CD4-positive, alpha-beta T cell treated with Interferon alpha-2 for 1 hour (primary cell): ENCODE measurements at regions not wholly inside any gene's neighbourhood (a gene's known extent, or its start where the extent isn't known, plus 50 kb on each side); places are given as distances from the start of the nearest gene placed in this dataset.

Experiments
- DNase-seq, 2 donors: peaks; one replicate each; pipeline ENCODE4 v3.0.0-alpha.2; 2020 to 2022

DNA sequence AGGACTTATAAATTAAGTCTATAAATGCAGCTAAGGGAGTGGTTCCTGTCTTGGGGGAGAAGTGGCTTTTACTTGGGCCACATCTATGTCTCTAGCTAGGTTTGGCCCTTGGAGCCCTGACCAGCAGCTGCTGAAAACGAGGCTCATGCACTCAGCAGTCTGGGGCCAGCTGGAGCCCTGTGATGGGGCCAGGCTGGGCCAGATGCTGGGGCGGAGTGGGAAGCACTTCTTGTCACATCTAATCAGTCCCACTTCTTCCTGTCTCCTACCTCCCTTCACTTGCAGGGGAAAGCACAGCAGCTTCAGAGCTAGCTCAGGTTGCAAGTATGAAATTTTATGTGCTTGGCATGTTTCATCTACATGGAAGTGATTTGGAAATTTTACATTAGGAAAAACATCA lies 209.9 kb upstream of the ROPN1 start:
- no peak for DNase-seq

DNA sequence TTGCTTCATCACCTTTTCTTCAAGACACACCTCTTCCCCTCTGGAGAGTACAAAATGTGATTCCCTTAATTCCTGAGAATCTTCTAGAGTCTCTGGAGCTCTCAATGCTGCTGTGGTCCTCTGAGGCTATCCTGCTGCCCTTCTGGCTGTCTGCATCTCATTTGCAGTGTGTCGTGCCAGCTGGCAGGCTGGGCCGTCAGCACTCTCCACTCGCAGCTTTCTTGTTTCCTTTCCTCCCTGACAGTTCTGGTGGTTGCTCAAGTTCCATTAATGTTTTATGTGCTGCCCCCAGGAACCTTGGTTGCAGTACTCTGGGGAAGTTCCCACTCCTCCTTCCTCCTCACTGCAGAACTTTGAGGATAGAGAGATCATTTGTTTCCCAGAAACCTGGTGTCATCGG lies 210.8 kb upstream of the ROPN1 start:
- DNase-seq = no peak

DNA sequence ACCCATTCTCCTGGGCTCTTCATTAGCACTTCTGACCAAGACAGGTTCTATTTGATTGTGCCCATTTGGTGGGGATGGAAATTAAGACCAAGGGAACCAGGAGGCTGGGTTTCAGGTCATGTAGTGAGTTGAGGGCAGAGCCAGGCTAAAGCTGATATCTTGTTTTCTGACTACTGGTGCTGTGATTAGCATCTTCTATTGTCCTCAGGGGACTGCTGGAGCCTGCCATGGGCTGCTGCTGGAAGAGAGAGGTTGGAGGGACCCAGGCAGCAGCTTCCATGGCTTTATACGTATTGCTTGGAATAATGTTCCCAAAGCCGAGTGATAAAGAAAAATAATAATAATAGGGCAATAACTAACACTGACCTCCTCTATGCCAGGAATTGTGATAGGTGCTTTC lies 211.4 kb upstream of the ROPN1 start:
- no peak for DNase-seq

DNA sequence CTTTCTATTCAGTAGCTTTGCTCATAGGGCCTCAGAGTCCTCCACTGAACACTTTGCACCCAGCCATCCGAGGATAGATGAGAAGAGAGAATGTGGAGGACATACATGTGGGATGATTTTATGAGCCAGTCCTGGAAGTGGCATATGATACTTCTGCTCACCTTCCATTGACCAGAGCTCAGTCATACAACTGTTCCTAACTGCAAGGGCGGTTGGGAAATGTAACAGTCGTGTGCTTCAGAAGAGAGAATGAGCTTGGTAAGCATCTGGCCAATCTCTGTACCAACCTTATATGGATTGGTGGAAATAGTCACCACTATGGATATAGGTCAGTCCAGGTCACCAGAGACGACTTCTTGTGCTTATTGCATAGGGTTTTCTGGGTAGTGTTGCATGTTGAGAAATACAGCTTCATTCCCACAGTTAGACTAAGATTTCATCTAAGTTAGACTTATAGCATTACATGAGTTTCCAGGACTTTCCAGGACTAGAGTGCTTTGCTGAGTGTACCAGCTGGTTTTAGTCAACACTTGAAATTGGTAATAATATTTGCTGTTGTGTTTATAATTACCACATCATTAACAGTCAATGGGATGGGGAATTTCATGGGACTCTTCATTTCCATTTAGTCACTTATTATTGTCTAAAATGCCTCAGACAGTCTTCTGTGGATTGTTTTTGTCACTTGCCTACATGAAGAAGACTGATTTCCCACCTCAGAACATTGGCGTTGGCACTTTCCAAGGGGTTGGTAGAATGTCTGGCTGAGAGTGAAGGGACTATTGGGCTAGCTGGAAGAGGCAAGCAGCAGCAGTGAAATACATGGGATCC lies 214.5 kb upstream of the ROPN1 start:
- DNase-seq = no peak

DNA sequence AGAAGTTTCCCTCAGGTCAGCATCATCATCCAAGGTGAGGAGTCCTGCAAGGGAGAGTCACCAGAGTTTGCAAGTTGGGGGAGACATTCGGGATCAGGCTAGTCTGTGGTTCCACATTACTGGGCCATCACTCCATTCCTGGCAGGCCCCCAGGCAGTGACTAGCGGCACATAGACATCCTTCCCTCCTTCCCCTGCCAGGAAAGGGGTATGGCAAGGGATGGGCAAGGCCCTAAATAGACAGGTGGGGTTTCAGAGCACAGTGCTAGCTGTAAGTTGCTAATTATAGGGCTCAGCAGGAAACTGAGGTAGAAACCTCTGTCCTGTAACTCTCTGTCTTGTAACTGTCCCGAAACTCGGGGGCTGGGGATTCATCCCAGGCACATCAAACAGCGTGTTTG lies 215.2 kb upstream of the ROPN1 start:
- no peak for DNase-seq

DNA sequence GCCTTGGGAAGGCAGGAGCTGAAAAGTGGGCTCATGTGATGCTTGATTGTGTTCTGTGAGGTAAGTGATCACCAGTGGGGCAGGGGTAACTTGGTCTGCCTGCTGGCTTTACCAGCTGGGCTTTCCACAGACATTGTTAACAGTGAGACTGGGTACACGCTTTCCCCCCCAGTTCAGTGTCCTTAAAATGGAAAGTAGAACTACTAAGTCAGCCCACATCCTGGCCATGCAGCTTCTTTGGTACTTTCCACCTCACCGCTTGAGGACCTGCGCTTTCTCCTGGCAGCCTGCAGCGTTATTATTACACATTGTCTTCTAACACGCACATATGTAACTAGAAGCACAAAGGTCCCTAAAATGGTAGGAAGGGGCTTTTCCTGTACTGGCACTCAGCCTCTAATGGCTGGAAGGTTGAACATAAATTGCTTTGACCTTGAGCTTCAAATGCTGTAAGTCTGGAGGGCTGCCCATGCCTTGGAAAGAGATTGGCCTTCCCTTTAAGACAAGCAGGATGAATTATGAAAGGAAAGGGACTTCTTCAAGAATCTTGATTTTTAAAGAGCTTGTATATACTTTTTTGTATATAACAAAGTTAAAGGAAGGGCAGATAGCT lies 216.1 kb upstream of the ROPN1 start:
- DNase-seq = no peak

DNA sequence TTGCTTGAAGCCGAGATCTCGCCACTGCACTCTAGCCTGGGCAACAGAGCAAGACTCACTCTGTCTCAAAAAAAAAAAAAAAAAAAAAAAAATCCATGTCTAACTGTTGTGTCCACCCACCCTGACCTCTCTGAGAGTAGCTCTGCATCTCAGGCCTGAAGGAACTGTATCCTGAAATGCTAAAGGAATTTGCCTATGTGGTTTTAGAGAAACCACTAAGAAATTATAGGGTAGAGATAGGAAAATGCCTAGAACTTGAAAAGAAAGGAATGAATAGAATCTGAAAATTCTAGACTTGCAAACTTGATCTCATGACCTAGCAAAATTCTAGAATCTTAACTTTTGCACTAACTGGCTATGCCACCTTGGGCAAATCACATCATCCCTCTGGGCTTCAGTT lies 217.5 kb upstream of the ROPN1 start:
- no peak for DNase-seq

DNA sequence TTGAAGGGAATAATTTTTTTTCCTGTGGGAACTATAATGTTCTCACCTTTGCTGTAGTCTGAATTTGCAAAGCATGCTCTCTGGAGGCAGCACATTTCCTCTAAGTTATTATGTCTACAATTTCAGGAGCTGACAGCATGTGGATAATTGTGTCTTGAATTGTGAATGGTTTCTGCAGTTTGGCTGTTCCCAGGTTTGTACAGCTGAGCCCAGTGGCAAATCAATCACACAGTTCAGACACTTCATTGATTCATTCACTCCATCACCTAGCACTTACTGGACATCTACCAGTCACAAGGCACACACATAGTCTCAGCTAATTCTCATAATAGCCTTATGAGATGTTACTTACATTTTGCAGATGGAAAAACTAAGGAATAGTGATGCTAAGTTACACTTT lies 219.0 kb upstream of the ROPN1 start:
- DNase-seq = no peak

DNA sequence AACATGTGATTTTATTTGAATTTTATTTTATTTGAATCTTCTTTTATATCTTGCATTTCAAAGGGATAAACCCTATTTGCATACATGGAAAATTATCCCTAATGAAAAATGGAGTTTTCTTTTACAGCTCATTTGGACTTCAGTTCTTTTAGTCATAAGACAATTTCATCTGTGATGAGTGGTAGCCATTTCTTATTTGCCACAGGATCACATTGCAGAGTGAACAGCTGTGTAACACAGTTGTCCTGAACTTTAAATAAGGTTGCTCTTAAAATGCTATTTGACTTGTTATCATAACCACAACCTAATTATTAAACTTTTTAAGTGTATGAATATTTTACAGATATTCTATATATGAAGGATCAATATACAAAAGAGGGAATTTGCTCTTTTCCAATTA lies 221.7 kb upstream of the ROPN1 start:
- no peak for DNase-seq

DNA sequence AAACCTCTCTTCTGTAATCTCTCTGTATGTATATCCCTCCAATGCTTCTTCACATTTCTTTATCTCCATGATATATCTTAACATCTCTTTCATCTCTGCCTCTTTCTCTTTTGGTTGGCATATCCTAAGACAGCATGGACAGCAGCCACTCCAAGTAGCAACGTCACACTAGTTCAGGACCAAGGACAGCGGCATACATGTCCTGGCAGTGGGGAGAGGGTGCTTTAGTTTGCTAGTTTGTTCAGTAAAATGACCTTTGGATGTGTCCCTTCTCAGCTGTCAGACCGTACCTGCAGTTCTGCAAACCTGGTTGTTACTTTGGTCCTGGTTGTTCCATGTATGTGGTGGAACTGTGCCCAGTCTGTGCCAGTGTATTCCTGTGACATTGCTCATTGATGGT lies 225.6 kb upstream of the ROPN1 start:
- DNase-seq = no peak

DNA sequence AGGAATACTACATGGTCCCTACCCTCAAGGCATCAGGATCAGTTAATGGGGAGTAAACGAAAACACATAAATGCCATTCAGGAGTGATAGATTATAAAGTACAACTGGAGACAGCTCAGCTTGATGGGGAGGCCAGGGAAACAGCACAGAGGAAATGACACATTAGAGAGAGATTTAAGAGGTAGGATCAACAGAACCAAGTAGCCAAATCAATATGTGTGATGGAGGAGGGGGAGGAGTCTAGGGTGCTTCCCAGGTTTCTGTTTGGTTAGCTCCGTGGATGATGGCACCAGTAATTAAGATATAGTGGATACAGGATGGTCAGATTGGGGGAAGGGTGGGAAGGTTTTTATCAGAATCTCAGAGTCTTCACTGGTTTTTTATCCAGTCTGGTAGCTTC lies 229.5 kb upstream of the ROPN1 start:
- DNase-seq = no peak

DNA sequence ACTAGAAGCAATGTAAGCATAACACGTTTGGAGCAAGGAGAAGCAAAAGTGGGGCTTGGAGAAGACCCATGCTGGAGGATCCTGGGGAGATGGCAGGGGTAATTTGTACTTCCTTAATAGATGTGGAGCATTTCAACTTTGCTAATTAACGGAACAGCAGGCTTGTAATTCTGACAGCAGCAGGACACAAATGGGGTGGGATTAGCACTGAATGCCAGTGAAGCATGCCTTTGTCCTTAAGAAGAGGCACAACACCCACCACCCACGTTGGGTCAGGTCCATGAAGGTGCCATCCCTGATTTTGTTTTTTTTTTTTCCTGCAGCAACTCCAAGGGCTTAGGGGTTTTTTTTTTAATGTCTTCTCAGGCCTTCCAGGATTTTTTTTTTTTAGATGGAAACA lies 231.9 kb upstream of the ROPN1 start:
- DNase-seq = no peak

DNA sequence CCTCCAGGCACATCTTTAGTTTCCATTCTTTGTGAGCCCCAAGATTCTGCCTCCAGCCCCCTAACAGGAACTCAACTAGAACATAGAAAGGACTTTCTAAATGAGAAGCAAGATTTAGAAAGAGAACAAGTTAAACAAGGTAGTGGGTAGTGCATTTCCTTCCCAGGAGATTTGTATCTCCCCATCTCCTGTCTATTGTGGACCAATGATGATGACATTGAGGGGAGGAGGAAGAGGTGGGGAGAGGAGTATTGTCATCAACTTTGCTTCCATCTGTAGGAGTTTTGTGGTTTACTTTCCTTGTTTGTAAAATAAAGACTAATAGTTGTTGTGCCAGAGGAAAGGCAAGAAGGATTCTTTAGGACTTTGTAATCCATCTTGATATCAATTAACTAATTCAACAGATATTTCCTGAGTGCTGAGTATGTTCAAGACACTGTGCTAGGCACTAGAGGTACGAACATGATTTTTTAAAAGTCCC lies 235.3 kb upstream of the ROPN1 start:
- no peak for DNase-seq

DNA sequence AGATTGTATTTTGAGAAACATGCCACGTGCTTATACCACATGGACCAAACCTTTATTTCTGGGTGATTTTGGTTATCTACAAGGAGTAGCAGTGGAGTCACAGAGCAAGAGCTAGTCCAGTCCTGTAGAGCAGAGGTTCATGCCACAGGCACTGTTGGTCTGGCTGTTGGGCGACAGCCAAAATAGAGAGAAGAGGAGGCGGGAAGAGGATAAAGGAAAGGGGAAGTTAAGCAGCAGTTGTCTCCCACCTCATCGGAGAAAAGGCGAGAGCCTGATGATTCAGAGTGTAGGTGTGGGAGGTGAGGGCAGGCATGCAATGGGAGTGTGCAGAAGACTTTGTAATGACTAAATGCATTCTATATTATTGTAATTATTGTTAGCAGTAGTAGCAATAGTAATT lies 237.5 kb upstream of the ROPN1 start:
- DNase-seq = no peak

DNA sequence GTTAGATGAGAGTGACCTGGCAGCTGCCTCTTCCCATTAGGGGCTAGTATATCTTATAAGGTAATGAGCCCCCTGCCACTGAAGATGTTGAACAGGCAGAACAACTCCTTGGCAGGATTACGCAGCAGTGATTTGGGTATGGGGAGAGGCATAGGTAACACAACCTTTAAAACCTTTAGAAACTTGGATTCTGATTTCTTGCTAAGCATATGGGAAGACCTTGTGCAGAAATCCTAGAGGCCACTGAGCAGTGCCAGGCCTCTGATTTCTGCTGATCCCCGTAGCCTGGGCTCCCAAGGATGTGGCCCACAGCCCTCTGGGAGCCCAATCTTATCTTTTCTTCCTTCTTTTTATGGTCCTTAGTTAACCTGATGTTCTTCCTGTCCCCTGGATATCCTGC lies 237.9 kb upstream of the ROPN1 start:
- DNase-seq = no peak

DNA sequence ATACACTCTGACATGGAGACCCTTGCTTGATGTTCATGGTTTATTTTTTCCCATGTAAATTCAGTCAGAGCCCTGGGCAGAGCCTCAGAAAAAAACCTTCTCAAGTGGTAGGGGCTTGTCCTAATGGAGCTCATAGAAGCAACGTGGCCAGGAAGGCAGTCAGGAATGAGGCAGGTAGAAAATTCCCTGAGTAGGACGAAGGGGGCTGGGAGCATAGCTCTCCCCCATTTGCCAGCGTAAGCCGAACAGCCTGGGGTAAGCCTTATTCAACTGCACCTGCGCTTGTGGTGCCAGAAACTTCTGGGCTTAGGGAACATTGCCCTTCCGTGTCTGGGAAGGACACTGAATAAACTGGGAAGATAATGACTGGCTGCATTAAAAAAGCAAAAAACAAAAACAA lies 238.5 kb upstream of the ROPN1 start:
- no peak for DNase-seq

DNA sequence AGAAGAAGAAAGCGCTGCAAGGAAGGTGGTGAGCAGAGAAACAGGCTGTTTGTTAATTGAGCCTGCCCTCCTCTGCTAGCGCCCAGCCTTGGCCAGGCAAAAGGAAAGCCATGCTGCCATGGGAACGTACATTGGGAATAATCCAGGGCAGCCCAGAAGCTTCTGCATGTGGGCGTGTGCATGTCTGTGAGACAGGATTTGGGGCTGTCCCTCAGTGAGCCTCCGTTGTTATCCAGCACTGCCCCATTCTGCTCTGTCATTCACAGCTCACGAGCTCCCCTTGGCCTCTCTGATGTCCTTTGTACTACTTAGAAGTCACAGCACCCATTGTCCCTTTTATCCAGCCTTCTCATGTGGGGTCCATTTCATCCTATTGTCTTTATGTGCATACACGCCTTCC lies 239.1 kb upstream of the ROPN1 start:
- DNase-seq = no peak

DNA sequence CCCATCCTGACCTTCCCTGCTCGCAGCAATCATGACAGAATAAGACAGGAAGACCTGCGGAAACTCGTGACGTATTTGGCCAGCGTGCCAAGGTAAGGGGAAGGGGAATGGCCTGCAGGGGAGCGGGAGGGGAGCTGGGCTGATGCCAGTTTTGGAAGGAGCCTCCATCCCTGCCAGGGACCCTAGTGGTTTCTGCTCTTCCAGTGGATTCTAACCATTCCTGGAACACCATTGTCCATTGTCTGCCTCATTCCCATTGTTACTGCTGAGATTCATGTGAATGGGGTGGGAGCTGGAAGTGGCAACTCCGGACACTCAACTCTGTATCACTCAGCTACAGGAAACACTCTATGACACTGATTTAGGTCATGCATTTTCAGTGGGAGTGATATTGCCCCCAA lies 242.9 kb upstream of the ROPN1 start:
- no peak for DNase-seq

DNA sequence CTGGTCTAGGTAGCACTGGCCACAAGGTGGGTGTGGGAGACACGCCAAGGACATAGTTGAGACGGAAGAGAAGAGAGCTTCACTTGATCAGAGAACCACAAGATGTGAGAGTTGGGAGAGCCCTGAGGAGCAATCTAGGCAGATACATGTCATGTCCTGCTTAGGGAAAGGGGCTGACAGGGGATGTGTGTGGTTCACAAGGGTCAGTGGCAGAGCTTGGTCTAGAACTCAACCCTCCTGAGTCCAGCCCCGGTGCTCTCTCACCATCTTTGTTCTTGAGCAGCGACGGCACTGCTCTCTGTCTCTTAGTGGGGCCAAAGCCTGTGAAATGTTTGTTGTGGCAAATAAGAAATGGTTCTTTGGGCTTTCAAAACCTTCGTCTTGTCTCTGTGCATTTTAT lies 243.5 kb upstream of the ROPN1 start:
- no peak for DNase-seq

DNA sequence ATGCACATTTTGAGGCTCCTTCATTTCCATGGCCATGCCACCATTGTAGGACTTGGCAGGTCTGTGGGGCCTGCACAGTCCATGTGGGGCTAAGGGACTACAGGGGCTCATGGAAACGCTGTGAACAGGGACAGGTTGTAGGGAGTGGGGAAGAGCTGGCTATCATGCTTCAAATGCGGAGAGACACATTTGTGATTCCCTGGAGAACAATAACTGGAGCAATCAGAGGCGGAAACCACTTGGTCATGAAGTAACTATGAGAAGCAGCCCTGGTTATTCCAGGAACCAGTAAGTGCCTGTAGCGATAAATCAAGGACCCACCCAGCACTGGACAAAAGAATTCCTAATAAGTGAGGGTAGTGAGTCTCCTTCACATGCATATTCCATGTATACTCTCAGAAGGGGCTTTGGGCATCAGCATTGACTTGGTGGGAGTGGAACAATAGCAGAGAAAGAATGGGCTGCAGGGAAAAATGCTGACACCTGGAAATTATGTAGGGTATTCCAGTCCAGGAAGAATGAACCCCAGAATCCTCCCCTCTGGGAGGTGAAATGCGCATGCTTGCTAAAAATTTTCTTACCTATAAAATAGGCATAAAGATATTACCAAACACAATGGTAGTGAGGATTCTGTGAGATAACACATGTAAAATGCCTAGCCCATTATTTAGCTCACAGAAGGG lies 251.4 kb upstream of the ROPN1 start:
- DNase-seq = no peak

DNA sequence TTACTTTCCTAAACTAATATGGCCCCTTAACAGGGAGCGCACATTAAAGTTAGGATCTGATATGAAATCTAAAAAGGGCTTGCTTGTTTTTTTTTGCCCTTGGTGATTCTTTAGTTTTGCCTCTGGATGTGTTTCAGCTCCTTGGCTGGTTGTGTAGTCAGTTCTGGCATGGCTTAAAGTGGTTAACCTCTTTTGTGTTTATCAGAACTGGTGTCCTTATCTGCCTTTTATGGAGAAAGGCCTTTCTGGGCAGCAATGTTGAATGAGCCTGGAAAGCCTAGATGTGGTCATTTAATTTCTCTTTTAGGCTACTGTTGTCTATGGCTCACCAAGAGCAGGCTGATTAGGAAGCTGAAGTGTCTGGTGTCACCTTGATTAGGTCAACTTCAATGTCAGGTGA lies 254.5 kb upstream of the ROPN1 start:
- no peak for DNase-seq

DNA sequence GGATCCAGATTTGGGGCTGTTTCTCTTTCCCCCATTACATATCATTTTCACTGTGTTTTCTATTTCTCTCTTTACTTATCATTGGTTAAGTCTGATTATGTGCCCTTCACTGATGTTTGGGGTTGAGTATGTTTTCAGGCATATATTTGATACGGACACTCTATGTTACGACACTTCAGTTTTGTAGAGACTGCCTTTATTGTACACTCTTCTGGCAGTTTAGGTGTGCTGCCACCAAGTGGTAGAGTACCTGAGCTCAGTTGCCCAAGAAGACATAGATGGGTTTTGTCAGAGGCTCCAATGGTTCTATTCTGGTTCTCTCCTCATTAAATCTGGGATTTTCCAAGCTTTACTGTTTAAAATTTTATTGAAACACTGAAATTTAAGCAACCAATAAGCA lies 255.0 kb upstream of the ROPN1 start:
- no peak for DNase-seq

DNA sequence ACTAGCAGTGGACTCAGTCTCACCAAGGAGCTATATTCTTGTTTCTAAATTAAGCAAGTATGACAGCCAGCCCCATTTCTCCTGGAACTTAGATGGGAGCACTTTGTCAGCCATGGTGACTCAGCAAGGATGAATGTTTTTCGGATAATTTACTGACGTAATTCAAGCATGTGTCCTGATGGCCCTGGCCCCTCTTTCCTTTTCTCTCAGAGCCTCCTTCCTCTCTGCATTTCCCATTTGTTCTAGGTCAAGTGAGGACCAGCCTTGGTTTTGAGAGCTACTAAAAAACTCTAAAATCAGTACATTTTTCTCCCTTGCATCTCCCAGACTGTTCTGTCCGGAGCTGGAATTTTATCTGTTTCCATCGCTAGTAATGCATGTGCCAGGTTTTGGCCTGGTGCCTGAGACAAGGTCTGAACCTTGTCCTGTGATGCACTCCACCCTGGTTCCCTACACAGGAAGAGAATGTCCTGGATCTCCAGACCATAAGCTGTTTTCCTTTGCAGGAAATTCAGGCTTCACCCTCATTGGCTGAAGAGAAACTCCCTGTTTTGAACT lies 256.6 kb upstream of the ROPN1 start:
- no peak for DNase-seq

DNA sequence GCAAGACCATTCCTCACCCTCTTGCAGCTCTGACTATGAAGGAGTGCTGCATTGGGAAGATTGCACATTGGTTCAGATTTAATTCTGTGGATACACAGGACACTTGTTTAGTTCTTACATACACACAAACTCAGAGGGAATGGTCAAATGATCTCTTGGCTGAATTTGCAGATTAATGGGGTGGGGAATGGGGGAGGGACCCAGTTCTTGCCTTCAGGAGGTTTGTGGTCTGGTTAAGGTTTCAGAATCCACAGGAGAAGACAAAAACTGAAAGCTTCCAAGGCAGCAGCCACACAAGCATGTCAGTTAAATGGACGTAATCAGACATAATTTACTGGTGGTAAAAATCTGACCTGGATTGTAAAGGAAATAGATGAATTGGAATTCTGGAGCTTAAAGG lies 257.1 kb upstream of the ROPN1 start:
- no peak for DNase-seq
